Smooth muscle cell (in vitro differentiated cells): ENCODE measurements at regions not wholly inside any gene's neighbourhood (a gene's known extent, or its start where the extent isn't known, plus 50 kb on each side); places are given as distances from the start of the nearest gene placed in this dataset.
"Not testable (repeated sequence)": the region's sequence is repeated elsewhere in the genome, so short reads cannot be mapped to it uniquely, and the experiment has no call there.

ENCODE experiments used
- DNase-seq: peaks from one replicate; lab custom pipeline; 2025; ENCODE audit not compliant: unreplicated experiment; lab: John Stamatoyannopoulos, UW
- H2AFZ ChIP-seq: fragments of 200-600 bp; sonication (generic); 2 replicates; pipeline ENCODE4 v1.6.0; 2016; ENCODE audit warnings: antibody characterized with exemption, low read depth, mild to moderate bottlenecking
- H3F3A ChIP-seq: fragments of 200-600 bp; sonication (generic); 2 replicates; pipeline ENCODE4 v1.6.0; 2017; ENCODE audit warnings: antibody characterized with exemption, low read depth
- H3K27ac ChIP-seq: fragments of 200-600 bp; sonication (generic); 2 replicates; pipeline ENCODE4 v1.5.1; 2016; ENCODE audit warnings: low read depth, mild to moderate bottlenecking
- H3K27me3 ChIP-seq: fragments of 200-600 bp; sonication (generic); 2 replicates; pipeline ENCODE4 v1.6.1; 2016; ENCODE audit warnings: low read depth, mild to moderate bottlenecking
- H3K36me3 ChIP-seq: fragments of 200-600 bp; sonication (generic); 2 replicates; pipeline ENCODE4 v1.5.1; 2016; ENCODE audit warnings: low read depth
- H3K4me1 ChIP-seq: fragments of 200-600 bp; sonication (generic); 2 replicates; pipeline ENCODE4 v1.5.1; 2016; ENCODE audit warnings: low read depth
- H3K4me2 ChIP-seq: fragments of 200-600 bp; sonication (generic); 2 replicates; pipeline ENCODE4 v1.6.0; 2016; ENCODE audit warnings: mild to moderate bottlenecking
- H3K4me3 ChIP-seq: fragments of 200-600 bp; sonication (generic); 2 replicates; pipeline ENCODE4 v1.5.1; 2016; ENCODE audit warnings: mild to moderate bottlenecking
- H3K79me2 ChIP-seq: fragments of 200-600 bp; sonication (generic); 2 replicates; pipeline ENCODE4 v1.6.0; 2016; ENCODE audit warnings: low read depth, mild to moderate bottlenecking
- H3K9ac ChIP-seq: fragments of 200-600 bp; sonication (generic); 2 replicates; pipeline ENCODE4 v1.6.0; 2016; ENCODE audit warnings: low read depth
- H3K9me3 ChIP-seq: fragments of 200-600 bp; sonication (generic); replicated peaks from 2 replicates; pipeline ENCODE4 v1.5.1; 2016; ENCODE audit warnings: low read depth
- H4K20me1 ChIP-seq: fragments of 200-600 bp; sonication (generic); 2 replicates; pipeline ENCODE4 v1.6.0; 2016; ENCODE audit warnings: low read depth
- WGBS: methylation state at CpG from one replicate; pipeline ENCODE4 v1.1.7; 2016; ENCODE audit warnings: low lambda C conversion rate; 5-methylcytosine and 5-hydroxymethylcytosine counted together
- TF ChIP-seq, protein P1 (sequence below): fragments of 200-600 bp; sonication (generic); IDR thresholded peaks from 2 replicates; pipeline ENCODE4 v1.5.1; 2017; ENCODE audit warnings: borderline replicate concordance, mild to moderate bottlenecking, antibody characterized with exemption; ENCODE audit not compliant: insufficient read depth, poor library complexity, severe bottlenecking

DNA sequence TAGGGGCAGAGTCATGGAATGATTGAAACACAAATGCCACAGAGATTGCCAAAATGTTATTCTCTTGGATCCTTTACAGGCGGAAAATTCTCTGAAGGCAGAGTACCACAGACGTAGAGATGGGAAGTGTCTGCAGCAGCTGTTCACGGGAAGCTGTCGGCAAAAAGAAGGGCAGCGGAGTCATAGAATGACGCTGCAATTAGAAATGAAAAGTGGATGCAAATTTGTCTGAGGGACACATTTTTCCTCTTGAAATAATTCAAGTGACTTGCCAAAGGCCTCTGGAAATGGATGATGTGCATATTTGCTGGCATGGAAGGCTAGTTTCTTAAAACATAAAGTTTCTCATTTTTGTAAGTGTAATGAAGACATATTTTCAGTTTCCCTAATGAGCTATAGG lies 77.5 kb upstream of the PLD5 start:
- no peak overlapping the region for H2AFZ ChIP-seq
- no peaks in the 10 kb centered on the region for H3K36me3 ChIP-seq
- H3F3A ChIP-seq, result no peaks in the 10 kb centered on the region
- H3K79me2 ChIP-seq, result no peaks in the 10 kb centered on the region
- H4K20me1 ChIP-seq, result no peaks in the 10 kb centered on the region
- TF ChIP-seq, protein P1, sequence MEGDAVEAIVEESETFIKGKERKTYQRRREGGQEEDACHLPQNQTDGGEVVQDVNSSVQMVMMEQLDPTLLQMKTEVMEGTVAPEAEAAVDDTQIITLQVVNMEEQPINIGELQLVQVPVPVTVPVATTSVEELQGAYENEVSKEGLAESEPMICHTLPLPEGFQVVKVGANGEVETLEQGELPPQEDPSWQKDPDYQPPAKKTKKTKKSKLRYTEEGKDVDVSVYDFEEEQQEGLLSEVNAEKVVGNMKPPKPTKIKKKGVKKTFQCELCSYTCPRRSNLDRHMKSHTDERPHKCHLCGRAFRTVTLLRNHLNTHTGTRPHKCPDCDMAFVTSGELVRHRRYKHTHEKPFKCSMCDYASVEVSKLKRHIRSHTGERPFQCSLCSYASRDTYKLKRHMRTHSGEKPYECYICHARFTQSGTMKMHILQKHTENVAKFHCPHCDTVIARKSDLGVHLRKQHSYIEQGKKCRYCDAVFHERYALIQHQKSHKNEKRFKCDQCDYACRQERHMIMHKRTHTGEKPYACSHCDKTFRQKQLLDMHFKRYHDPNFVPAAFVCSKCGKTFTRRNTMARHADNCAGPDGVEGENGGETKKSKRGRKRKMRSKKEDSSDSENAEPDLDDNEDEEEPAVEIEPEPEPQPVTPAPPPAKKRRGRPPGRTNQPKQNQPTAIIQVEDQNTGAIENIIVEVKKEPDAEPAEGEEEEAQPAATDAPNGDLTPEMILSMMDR, result no peak
- 84% methylated on average over 6 of the region's 6 CpGs for WGBS
- H3K4me2 ChIP-seq, result no peak overlapping the region
- H3K9ac ChIP-seq, result no peak overlapping the region
- no peak overlapping the region for H3K27ac ChIP-seq
- no peaks in the 10 kb centered on the region for H3K27me3 ChIP-seq
- H3K9me3 ChIP-seq, result no peaks in the 10 kb centered on the region
- no peak for DNase-seq
- H3K4me1 ChIP-seq, result no peaks in the 10 kb centered on the region
- H3K4me3 ChIP-seq, result no peak overlapping the region

DNA sequence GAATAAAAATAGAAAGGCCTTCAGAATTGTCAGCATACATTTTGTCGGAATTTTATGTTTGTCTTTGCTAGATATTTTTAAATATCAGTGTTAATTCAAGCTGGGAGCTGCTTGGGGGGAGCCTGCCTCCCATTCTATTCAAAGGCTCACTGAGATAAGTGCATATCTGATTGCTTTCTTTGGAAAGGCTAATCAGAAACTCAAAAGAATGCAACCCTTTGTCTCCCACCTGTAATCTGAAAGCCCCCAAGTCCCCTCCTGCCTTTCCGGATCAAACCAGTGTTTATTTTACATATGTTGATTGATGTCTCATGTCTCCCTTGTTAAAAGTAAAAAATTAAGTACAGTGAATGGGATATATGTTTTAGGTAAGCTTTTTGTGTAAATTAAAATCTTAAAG lies 69.3 kb upstream of the PLD5 start:
- not testable (repeated sequence) for H3K27ac ChIP-seq, H3K4me2 ChIP-seq, H3F3A ChIP-seq, H3K27me3 ChIP-seq, H3K4me1 ChIP-seq, H4K20me1 ChIP-seq, H3K79me2 ChIP-seq, H3K9ac ChIP-seq, H3K36me3 ChIP-seq, DNase-seq, H2AFZ ChIP-seq, H3K9me3 ChIP-seq, H3K4me3 ChIP-seq
- WGBS, result 67% methylated on average over 2 of the region's 2 CpGs

DNA sequence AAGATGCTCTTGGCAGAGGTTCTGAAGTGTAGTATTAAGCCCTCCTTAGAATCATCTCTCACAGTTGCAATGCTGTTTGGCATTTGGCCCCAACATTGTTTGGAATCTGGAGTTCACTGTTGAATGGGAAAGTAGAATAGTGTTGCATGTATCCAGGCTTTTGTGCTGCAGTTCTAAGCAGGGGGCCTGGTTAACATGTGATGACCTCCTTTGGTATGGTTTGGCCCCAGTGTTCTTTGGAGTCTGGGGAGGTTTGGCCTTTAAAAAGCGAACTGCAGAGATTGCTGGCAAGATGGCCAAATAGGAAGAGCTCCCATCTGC lies 61.8 kb upstream of the PLD5 start:
- no peaks in the 10 kb centered on the region for H3K27me3 ChIP-seq
- no peaks in the 10 kb centered on the region for H3F3A ChIP-seq
- 81% methylated on average over 1 of the region's 1 CpG for WGBS
- H3K36me3 ChIP-seq, result no peaks in the 10 kb centered on the region
- TF ChIP-seq, protein P1, result no peak
- no peaks in the 10 kb centered on the region for H4K20me1 ChIP-seq
- H3K9me3 ChIP-seq, result no peaks in the 10 kb centered on the region
- no peak overlapping the region for H3K27ac ChIP-seq
- no peak for DNase-seq
- H3K9ac ChIP-seq, result no peak overlapping the region
- no peaks in the 10 kb centered on the region for H3K4me1 ChIP-seq
- H3K4me3 ChIP-seq, result no peak overlapping the region
- H3K4me2 ChIP-seq, result no peak overlapping the region
- H2AFZ ChIP-seq, result no peak overlapping the region
- H3K79me2 ChIP-seq, result no peaks in the 10 kb centered on the region

DNA sequence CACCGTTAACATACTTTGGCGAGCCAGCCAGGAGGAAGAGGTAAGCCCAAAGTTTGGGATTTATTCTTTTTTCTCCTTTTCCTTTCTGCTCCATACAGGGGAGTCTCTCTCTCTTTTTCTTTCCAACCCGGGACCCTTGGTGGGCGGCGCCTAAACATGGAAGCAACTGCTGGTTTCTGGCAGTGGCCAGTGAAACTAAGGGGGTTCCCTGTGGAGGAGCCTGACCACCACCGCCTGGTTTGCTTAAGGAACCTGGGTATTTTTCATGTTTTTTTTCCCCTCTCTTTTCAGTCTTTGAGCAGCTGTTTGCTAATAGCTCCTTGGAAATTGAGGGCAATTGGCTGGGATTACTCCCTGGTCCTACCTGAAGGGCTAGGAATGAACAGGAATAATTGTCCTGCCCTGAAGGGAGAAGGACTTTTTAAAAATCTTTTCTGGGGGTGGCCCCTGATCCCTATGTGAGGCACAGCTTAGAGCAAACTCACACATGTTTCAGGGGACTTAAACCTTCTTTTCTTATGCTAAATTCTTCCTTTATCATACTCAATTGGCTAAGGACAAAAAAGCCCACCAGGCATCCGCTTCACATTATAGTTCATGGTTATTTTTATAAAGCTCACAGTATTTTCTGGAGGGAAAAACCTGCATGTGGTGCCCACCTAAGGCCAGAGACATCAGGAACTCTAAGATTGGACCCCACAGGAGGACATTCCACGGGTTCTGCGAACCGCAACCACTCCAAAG lies 61.3 kb upstream of the PLD5 start:
- H3K9me3 ChIP-seq, result no peaks in the 10 kb centered on the region
- H3K79me2 ChIP-seq, result no peaks in the 10 kb centered on the region
- TF ChIP-seq, protein P1, result no peak

More for the DNA sequence above, 61.3 kb upstream of the PLD5 start:
- DNase-seq, result no peak
- Histone ChIP-seq H3F3A (no peaks in the 10 kb centered on the region), H3K36me3 (no peaks in the 10 kb centered on the region), H3K9ac (no peak overlapping the region), H2AFZ (no peak overlapping the region), H4K20me1 (no peaks in the 10 kb centered on the region), H3K4me3 (no peak overlapping the region), H3K4me1 (no peaks in the 10 kb centered on the region), H3K4me2 (no peak overlapping the region), H3K27me3 (no peaks in the 10 kb centered on the region), H3K27ac (no peak overlapping the region)
- WGBS, result 76% methylated on average over 10 of the region's 10 CpGs
